Neural cell (in vitro differentiated cells): ENCODE measurements at regions not wholly inside any gene's neighbourhood (a gene's known extent, or its start where the extent isn't known, plus 50 kb on each side); places are given as distances from the start of the nearest gene placed in this dataset.

Experiments used
- H2AFZ ChIP-seq: fragments of 200-600, 300-800 bp; sonication (generic), shearing (Covaris generic); 2 replicates; pipeline ENCODE4 v1.6.0; 2014; ENCODE audit warnings: low read depth, mild to moderate bottlenecking, antibody characterized with exemption, low read length, moderate library complexity
- H3F3A ChIP-seq: fragments of 200-600 bp; shearing (Covaris generic); 2 replicates; pipeline ENCODE4 v1.6.1; 2016; ENCODE audit warnings: mild to moderate bottlenecking, moderate library complexity, mixed read lengths, antibody characterized with exemption, low read length; ENCODE audit not compliant: insufficient read depth, poor library complexity, severe bottlenecking
- H3K27ac ChIP-seq: fragments of 200-600, 300-800 bp; sonication (generic), shearing (Covaris generic); 2 replicates; pipeline ENCODE4 v1.5.1; 2014; ENCODE audit warnings: mild to moderate bottlenecking, low read length, moderate library complexity
- H3K27me3 ChIP-seq: fragments of 300-800, 200-600 bp; sonication (generic), shearing (Covaris generic); 2 replicates; pipeline ENCODE4 v1.6.0; 2014; ENCODE audit warnings: mild to moderate bottlenecking, low read depth, low read length, moderate library complexity; ENCODE audit not compliant: insufficient read depth
- H3K36me3 ChIP-seq: fragments of 300-800, 200-600 bp; sonication (generic), shearing (Covaris generic); 2 replicates; pipeline ENCODE4 v1.5.1; 2014; ENCODE audit warnings: mild to moderate bottlenecking, antibody characterized with exemption, low read length, moderate library complexity; ENCODE audit not compliant: insufficient read depth
- H3K4me2 ChIP-seq: fragments of 300-800, 200-600 bp; sonication (generic), shearing (Covaris generic); 2 replicates; pipeline ENCODE4 v1.6.0; 2014; ENCODE audit warnings: mild to moderate bottlenecking, low read length
- H3K4me3 ChIP-seq: fragments of 300-800, 200-600 bp; sonication (generic), shearing (Covaris generic); 2 replicates; pipeline ENCODE4 v1.5.1; 2014; ENCODE audit warnings: mild to moderate bottlenecking, low read length, moderate library complexity
- H3K79me2 ChIP-seq: fragments of 200-600 bp; shearing (Covaris generic); replicated peaks from 2 replicates; pipeline ENCODE4 v1.6.0; 2014; ENCODE audit warnings: mild to moderate bottlenecking, low read length, moderate library complexity; ENCODE audit not compliant: insufficient read depth
- H3K9ac ChIP-seq: fragments of 300-800, 200-600 bp; sonication (generic), shearing (Covaris generic); 2 replicates; pipeline ENCODE4 v1.6.1; 2016; ENCODE audit warnings: mild to moderate bottlenecking, low read length, mixed read lengths
- H3K9me2 ChIP-seq: fragments of 200-600 bp; shearing (Covaris generic); 2 replicates; pipeline ENCODE4 v1.6.1; 2016; ENCODE audit warnings: mild to moderate bottlenecking, low read length, mixed read lengths; ENCODE audit not compliant: insufficient read depth
- H3K9me3 ChIP-seq: fragments of 200-600, 300-800 bp; sonication (generic), shearing (Covaris generic); 2 replicates; pipeline ENCODE4 v1.6.1; 2016; ENCODE audit warnings: mild to moderate bottlenecking, mixed run types, low read length, moderate library complexity, mixed read lengths
- H4K20me1 ChIP-seq: fragments of 200-600 bp; shearing (Covaris generic); 2 replicates; pipeline ENCODE4 v1.6.1; 2016; ENCODE audit warnings: mild to moderate bottlenecking, mixed run types; ENCODE audit not compliant: insufficient read depth
- CTCF ChIP-seq: fragments of 450-650 bp; IDR thresholded peaks from 2 replicates; pipeline ENCODE4 v1.5.1; 2014; ENCODE audit warnings: antibody characterized with exemption, mild to moderate bottlenecking, moderate library complexity; ENCODE audit not compliant: poor library complexity, severe bottlenecking
- EP300 ChIP-seq: fragments of 450-650 bp; conservative IDR thresholded peaks from 2 replicates; pipeline ENCODE4 v1.6.1; 2014; ENCODE audit warnings: antibody characterized with exemption, mild to moderate bottlenecking, moderate library complexity; ENCODE audit not compliant: poor library complexity, severe bottlenecking
- EZH2 ChIP-seq: fragments of 200-600, 300-800 bp; shearing (Covaris generic), sonication (generic); IDR thresholded peaks from 2 replicates; pipeline ENCODE4 v1.6.1; 2014; ENCODE audit warnings: antibody characterized with exemption, low read length, borderline replicate concordance, mild to moderate bottlenecking; ENCODE audit not compliant: insufficient read depth, poor library complexity, severe bottlenecking
- MXI1 ChIP-seq: fragments of 450-650 bp; conservative IDR thresholded peaks from 2 replicates; pipeline ENCODE4 v1.6.1; 2014; ENCODE audit warnings: antibody characterized with exemption, mild to moderate bottlenecking; ENCODE audit not compliant: poor library complexity, severe bottlenecking
- POLR2AphosphoS5 ChIP-seq: IDR thresholded peaks from 2 replicates; pipeline ENCODE4 v1.6.1; 2012
- RAD21 ChIP-seq: fragments of 450-650 bp; conservative IDR thresholded peaks from 2 replicates; pipeline ENCODE4 v1.6.1; 2014; ENCODE audit warnings: antibody characterized with exemption, mild to moderate bottlenecking, moderate library complexity
- REST ChIP-seq: IDR thresholded peaks from 2 replicates; pipeline ENCODE4 v1.6.1; 2012; ENCODE audit warnings: borderline replicate concordance
- SMC3 ChIP-seq: fragments of 450-650 bp; conservative IDR thresholded peaks from 2 replicates; pipeline ENCODE4 v1.6.1; 2014; ENCODE audit warnings: antibody characterized with exemption, mild to moderate bottlenecking, moderate library complexity; ENCODE audit not compliant: poor library complexity
- TAF1 ChIP-seq: IDR thresholded peaks from 2 replicates; pipeline ENCODE4 v1.6.1; 2012; ENCODE audit warnings: low read depth

- Histone ChIP-seq H3K79me2 (no peaks in the 10 kb centered on the region), H4K20me1 (no peaks in the 10 kb centered on the region), H3F3A (no peaks in the 10 kb centered on the region), H3K4me2 (no peak overlapping the region), H3K9me3 (no peaks in the 10 kb centered on the region), H3K9me2 (no peaks in the 10 kb centered on the region), H3K36me3 (no peaks in the 10 kb centered on the region), H3K4me3 (no peak overlapping the region), H3K27me3 (no peaks in the 10 kb centered on the region), H3K27ac (no peak overlapping the region), H3K9ac (no peak overlapping the region), H2AFZ (no peak overlapping the region)
- no peak for TF ChIP-seq RAD21
- TF ChIP-seq EZH2, result no peak
- TF ChIP-seq TAF1, result no peak
- TF ChIP-seq MXI1, result no peak
- no peak for TF ChIP-seq REST
- TF ChIP-seq CTCF, result no peak
Observed at GRCh38 chr5:105874316-105874715, 1796.4 kb downstream of the EFNA5 start.

- Histone ChIP-seq H3K4me2 (no peak overlapping the region), H3K9me2 (no peaks in the 10 kb centered on the region), H3K9ac (no peak overlapping the region), H3K27ac (no peak overlapping the region), H3K79me2 (no peaks in the 10 kb centered on the region), H3K27me3 (no peaks in the 10 kb centered on the region), H3F3A (no peaks in the 10 kb centered on the region), H3K36me3 (no peaks in the 10 kb centered on the region), H3K9me3 (no peaks in the 10 kb centered on the region), H4K20me1 (no peaks in the 10 kb centered on the region), H3K4me3 (no peak overlapping the region), H2AFZ (no peak overlapping the region)
- TF ChIP-seq CTCF (no peak), TAF1 (no peak), EP300 (no peak), EZH2 (no peak), POLR2AphosphoS5 (no peak), MXI1 (no peak), SMC3 (no peak), REST (no peak), RAD21 (no peak)
Observed at GRCh38 chr5:105872569-105873270, 1798.0 kb downstream of the EFNA5 start.
